Hepatocyte (in vitro differentiated cells): ENCODE measurements at regions not wholly inside any gene's neighbourhood (a gene's known extent, or its start where the extent isn't known, plus 50 kb on each side); places are given as distances from the start of the nearest gene placed in this dataset.

Source experiments
- DNase-seq: peaks from one replicate; pipeline ENCODE4 v3.0.0-alpha.2; 2016; ENCODE audit warnings: low spot score
- H2AFZ ChIP-seq: fragments of 200-600 bp; sonication (generic); 2 replicates; pipeline ENCODE4 v1.6.0; 2016; ENCODE audit warnings: antibody characterized with exemption, mild to moderate bottlenecking
- H3K27ac ChIP-seq: fragments of 200-600 bp; sonication (generic); 2 replicates; pipeline ENCODE4 v1.5.1; 2016; ENCODE audit warnings: mild to moderate bottlenecking
- H3K27me3 ChIP-seq: fragments of 200-600 bp; sonication (generic); 2 replicates; pipeline ENCODE4 v1.6.1; 2016
- H3K36me3 ChIP-seq: fragments of 200-600 bp; sonication (generic); replicated peaks from 2 replicates; pipeline ENCODE4 v1.5.1; 2016; ENCODE audit warnings: low read depth; ENCODE audit not compliant: insufficient read depth
- H3K4me1 ChIP-seq: fragments of 200-600 bp; sonication (generic); 2 replicates; pipeline ENCODE4 v1.5.1; 2016; ENCODE audit warnings: mild to moderate bottlenecking, moderate library complexity; ENCODE audit not compliant: insufficient read depth
- H3K4me2 ChIP-seq: fragments of 200-600 bp; sonication (generic); 2 replicates; pipeline ENCODE4 v1.6.0; 2016
- H3K4me3 ChIP-seq: fragments of 200-600 bp; sonication (generic); 2 replicates; pipeline ENCODE4 v1.5.1; 2016; ENCODE audit warnings: mild to moderate bottlenecking
- H3K79me2 ChIP-seq: fragments of 200-600 bp; sonication (generic); 2 replicates; pipeline ENCODE4 v1.6.0; 2017; ENCODE audit warnings: mild to moderate bottlenecking
- H3K9me2 ChIP-seq: fragments of 200-600 bp; sonication (generic); replicated peaks from 2 replicates; pipeline ENCODE4 v1.6.0; 2017; ENCODE audit warnings: mild to moderate bottlenecking; ENCODE audit not compliant: insufficient read depth
- H3K9me3 ChIP-seq: fragments of 200-600 bp; sonication (generic); 2 replicates; pipeline ENCODE4 v1.5.1; 2016; ENCODE audit warnings: low read depth, mild to moderate bottlenecking
- H4K20me1 ChIP-seq: fragments of 200-600 bp; sonication (generic); 2 replicates; pipeline ENCODE4 v1.6.0; 2016; ENCODE audit warnings: mild to moderate bottlenecking; ENCODE audit not compliant: insufficient read depth, poor library complexity, severe bottlenecking
- EZH2 ChIP-seq: fragments of 200-600 bp; sonication (generic); IDR thresholded peaks from 2 replicates; pipeline ENCODE4 v1.6.1; 2016; ENCODE audit warnings: antibody characterized with exemption, mild to moderate bottlenecking, borderline replicate concordance
- EZH2phosphoT487 ChIP-seq: fragments of 200-600 bp; sonication (generic); IDR thresholded peaks from one replicate; pipeline ENCODE4 v1.6.1; 2018; ENCODE audit warnings: antibody characterized with exemption, mild to moderate bottlenecking, low read depth, moderate library complexity; ENCODE audit not compliant: unreplicated experiment, severe bottlenecking
- WGBS: methylation state at CpG from one replicate; pipeline ENCODE4 v1.1.6; 2016; ENCODE audit warnings: low lambda C conversion rate; ENCODE audit errors: missing lambda C conversion rate; 5-methylcytosine and 5-hydroxymethylcytosine counted together
- TF ChIP-seq, protein P1 (sequence below): fragments of 200-600 bp; sonication (generic); IDR thresholded peaks from 2 replicates; pipeline ENCODE4 v1.5.1; 2016; ENCODE audit warnings: antibody characterized with exemption, mild to moderate bottlenecking; ENCODE audit not compliant: poor library complexity

- Histone ChIP-seq H3K9me3 (no peaks in the 10 kb centered on the region), H3K27ac (no peak overlapping the region), H3K27me3 (no peaks in the 10 kb centered on the region), H2AFZ (no peak overlapping the region), H3K79me2 (no peaks in the 10 kb centered on the region), H3K4me1 (no peaks in the 10 kb centered on the region), H4K20me1 (no peaks in the 10 kb centered on the region), H3K9me2 (no peaks in the 10 kb centered on the region), H3K4me3 (no peak overlapping the region), H3K4me2 (no peak overlapping the region), H3K36me3 (no peaks in the 10 kb centered on the region)
- TF ChIP-seq, protein P1, sequence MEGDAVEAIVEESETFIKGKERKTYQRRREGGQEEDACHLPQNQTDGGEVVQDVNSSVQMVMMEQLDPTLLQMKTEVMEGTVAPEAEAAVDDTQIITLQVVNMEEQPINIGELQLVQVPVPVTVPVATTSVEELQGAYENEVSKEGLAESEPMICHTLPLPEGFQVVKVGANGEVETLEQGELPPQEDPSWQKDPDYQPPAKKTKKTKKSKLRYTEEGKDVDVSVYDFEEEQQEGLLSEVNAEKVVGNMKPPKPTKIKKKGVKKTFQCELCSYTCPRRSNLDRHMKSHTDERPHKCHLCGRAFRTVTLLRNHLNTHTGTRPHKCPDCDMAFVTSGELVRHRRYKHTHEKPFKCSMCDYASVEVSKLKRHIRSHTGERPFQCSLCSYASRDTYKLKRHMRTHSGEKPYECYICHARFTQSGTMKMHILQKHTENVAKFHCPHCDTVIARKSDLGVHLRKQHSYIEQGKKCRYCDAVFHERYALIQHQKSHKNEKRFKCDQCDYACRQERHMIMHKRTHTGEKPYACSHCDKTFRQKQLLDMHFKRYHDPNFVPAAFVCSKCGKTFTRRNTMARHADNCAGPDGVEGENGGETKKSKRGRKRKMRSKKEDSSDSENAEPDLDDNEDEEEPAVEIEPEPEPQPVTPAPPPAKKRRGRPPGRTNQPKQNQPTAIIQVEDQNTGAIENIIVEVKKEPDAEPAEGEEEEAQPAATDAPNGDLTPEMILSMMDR, result no peak
- TF ChIP-seq EZH2 (no peak), EZH2phosphoT487 (no peak)
- no peak for DNase-seq
These were observed 337.3 kb upstream of the GHITM start for GRCh38 chr10:83801983-83802382.

GRCh38 chr10:83806717-83807116 is 332.6 kb upstream of the GHITM start:
- Histone ChIP-seq H3K4me3 (no peak overlapping the region), H3K79me2 (no peaks in the 10 kb centered on the region), H3K27ac (no peak overlapping the region), H3K4me1 (no peaks in the 10 kb centered on the region), H3K36me3 (no peaks in the 10 kb centered on the region), H3K9me2 (no peaks in the 10 kb centered on the region), H3K4me2 (no peak overlapping the region), H3K9me3 (no peaks in the 10 kb centered on the region), H2AFZ (no peak overlapping the region), H3K27me3 (no peaks in the 10 kb centered on the region), H4K20me1 (no peaks in the 10 kb centered on the region)
- TF ChIP-seq, protein P1, result no peak
- TF ChIP-seq EZH2phosphoT487 (no peak), EZH2 (no peak)
- peak; percentile 5 for DNase-seq

DNA sequence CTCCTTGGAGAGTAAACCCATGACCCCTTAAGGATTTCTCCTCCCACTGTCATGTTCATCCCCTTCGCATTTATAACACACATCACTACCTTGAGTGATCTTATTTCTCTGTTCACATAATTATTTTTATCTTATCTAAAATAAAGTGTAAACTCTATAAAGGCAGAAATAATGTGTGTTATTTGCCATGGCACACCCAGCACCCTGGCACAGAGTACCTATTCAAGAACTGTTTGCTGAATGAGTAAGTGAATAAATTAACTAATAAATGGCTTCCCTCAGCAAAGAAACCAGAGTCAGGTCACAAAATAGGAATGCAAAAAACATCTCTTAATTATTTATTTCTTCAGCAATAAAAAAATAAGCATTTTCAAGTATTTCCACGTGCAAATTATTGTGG is 330.3 kb upstream of the GHITM start:
- H3K4me2 ChIP-seq, result no peak overlapping the region
- no peak for DNase-seq
- H3K9me2 ChIP-seq, result no peaks in the 10 kb centered on the region
- no peaks in the 10 kb centered on the region for H3K27me3 ChIP-seq
- H3K79me2 ChIP-seq, result no peaks in the 10 kb centered on the region
- H3K4me3 ChIP-seq, result no peak overlapping the region
- no peak overlapping the region for H3K27ac ChIP-seq
- H3K36me3 ChIP-seq, result no peaks in the 10 kb centered on the region
- WGBS, result 81% methylated on average over 2 of the region's 2 CpGs
- no peaks in the 10 kb centered on the region for H3K4me1 ChIP-seq
- no peaks in the 10 kb centered on the region for H3K9me3 ChIP-seq
- TF ChIP-seq EZH2phosphoT487 (no peak), EZH2 (no peak)
- H2AFZ ChIP-seq, result no peak overlapping the region
- no peaks in the 10 kb centered on the region for H4K20me1 ChIP-seq

GRCh38 chr10:83816942-83817341 is 322.4 kb upstream of the GHITM start:
- WGBS, result 71% methylated on average over 2 of the region's 2 CpGs
- no peaks in the 10 kb centered on the region for H3K79me2 ChIP-seq
- no peak overlapping the region for H3K4me3 ChIP-seq
- H3K4me1 ChIP-seq, result no peaks in the 10 kb centered on the region
- no peak overlapping the region for H3K27ac ChIP-seq
- no peaks in the 10 kb centered on the region for H4K20me1 ChIP-seq
- H3K27me3 ChIP-seq, result no peaks in the 10 kb centered on the region
- no peaks in the 10 kb centered on the region for H3K9me2 ChIP-seq
- TF ChIP-seq, protein P1, result no peak
- TF ChIP-seq EZH2 (no peak), EZH2phosphoT487 (no peak)
- no peak overlapping the region for H3K4me2 ChIP-seq
- no peaks in the 10 kb centered on the region for H3K36me3 ChIP-seq
- H2AFZ ChIP-seq, result no peak overlapping the region
- DNase-seq, result peak; percentile 8
- H3K9me3 ChIP-seq, result no peaks in the 10 kb centered on the region
